H1 (cell line): ENCODE measurements at regions not wholly inside any gene's neighbourhood (a gene's known extent, or its start where the extent isn't known, plus 50 kb on each side); places are given as distances from the start of the nearest gene placed in this dataset.
"Not testable (repeated sequence)": the region's sequence is repeated elsewhere in the genome, so short reads cannot be mapped to it uniquely, and the experiment has no call there.

Source experiments
- CTCF ChIA-PET: fragments of 300-600 bp; sonication (Branson Sonifier 250); formaldehyde crosslinking; loops from one replicate; lab custom pipeline; 2021; ENCODE audit not compliant: partially characterized antibody; lab: Charles Lee
- POLR2A ChIA-PET: fragments of 300-600 bp; sonication (Branson Sonifier 250); formaldehyde crosslinking; loops from one replicate; lab custom pipeline; 2021; ENCODE audit warnings: inconsistent platforms; ENCODE audit not compliant: partially characterized antibody; lab: Charles Lee
- DNase-seq, 2 experiments: peaks; one replicate each; pipeline versions ENCODE4 v3.0.0 to v3.0.0-alpha.2; 2010 to 2022; ENCODE audit warnings: low spot score in 2 of 2, low read depth in 1 of 2, mixed read lengths in 1 of 2
- FAIRE-seq: peaks from 2 replicates; lab custom pipeline; 2011; peaks lifted over from hg19 to GRCh38; lab: Jason Lieb, UNC
- H2AFZ ChIP-seq: 2 replicates; pipeline ENCODE4 v1.8.1; 2012; ENCODE audit warnings: low read length, inconsistent platforms
- H2AK5ac ChIP-seq: 2 replicates; pipeline ENCODE4 v1.6.1; 2013; ENCODE audit warnings: low read depth, low read length
- H2BK120ac ChIP-seq: replicated peaks from 2 replicates; pipeline ENCODE3; 2013; ENCODE audit warnings: low read depth, low read length, inconsistent platforms
- H2BK12ac ChIP-seq: 2 replicates; pipeline ENCODE4 v1.6.1; 2013; ENCODE audit warnings: low read depth, low read length
- H2BK15ac ChIP-seq: 2 replicates; pipeline ENCODE4 v1.6.1; 2013; ENCODE audit warnings: low read length
- H2BK20ac ChIP-seq: 2 replicates; pipeline ENCODE4 v1.6.1; 2013; ENCODE audit warnings: low read length
- H2BK5ac ChIP-seq: 2 replicates; pipeline ENCODE4 v1.6.1; 2013; ENCODE audit warnings: low read depth, low read length
- H3K14ac ChIP-seq: 2 replicates; pipeline ENCODE4 v1.6.1; 2013; ENCODE audit warnings: inconsistent platforms; ENCODE audit not compliant: insufficient read length
- H3K18ac ChIP-seq: 2 replicates; pipeline ENCODE4 v1.6.1; 2013; ENCODE audit warnings: low read length; ENCODE audit errors: extremely low read depth
- H3K23ac ChIP-seq: 2 replicates; pipeline ENCODE4 v1.6.1; 2013; ENCODE audit warnings: inconsistent platforms; ENCODE audit not compliant: insufficient read length
- H3K23me2 ChIP-seq: 2 replicates; pipeline ENCODE4 v1.6.1; 2013; ENCODE audit warnings: low read depth, low read length
- H3K27ac ChIP-seq: 2 replicates; pipeline ENCODE4 v1.6.1; 2011; ENCODE audit warnings: low read depth, low read length, inconsistent platforms
- H3K27me3 ChIP-seq, 4 experiments: replicated peaks in 1 of 4; 1 replicate in 1 of 4; 2 replicates in 3 of 4; pipeline versions ENCODE4 v1.6.1 to v1.8.1; 2011 to 2013; ENCODE audit warnings: low read length in 3 of 4, mild to moderate bottlenecking in 3 of 4, inconsistent platforms in 2 of 4, mixed read lengths in 2 of 4, moderate library complexity in 1 of 4; ENCODE audit not compliant: control insufficient read depth in 3 of 4, insufficient read depth in 3 of 4; ENCODE audit errors: extremely low read depth in 1 of 4
- H3K36me3 ChIP-seq, 4 experiments: 2 replicates each; pipeline versions ENCODE4 v1.6.1 to v1.8.1; 2011 to 2013; ENCODE audit warnings: mild to moderate bottlenecking in 4 of 4, low read length in 3 of 4, moderate library complexity in 2 of 4, control low read depth in 1 of 4, inconsistent platforms in 1 of 4; ENCODE audit not compliant: insufficient read depth in 4 of 4, control insufficient read depth in 2 of 4
- H3K4ac ChIP-seq: replicated peaks from 2 replicates; pipeline ENCODE3; 2013; ENCODE audit warnings: low read length, low read depth, mixed read lengths, inconsistent platforms; ENCODE audit not compliant: insufficient read length
- H3K4me1 ChIP-seq, 4 experiments: replicated peaks in 1 of 4; 1 replicate in 1 of 4; 2 replicates in 3 of 4; pipeline versions ENCODE4 v1.6.1 to v1.8.1; 2011 to 2013; ENCODE audit warnings: low read length in 3 of 4, inconsistent platforms in 2 of 4, mixed read lengths in 1 of 4; ENCODE audit not compliant: insufficient read depth in 4 of 4, control insufficient read depth in 3 of 4
- H3K4me2 ChIP-seq, 2 experiments: 2 replicates each; pipeline versions ENCODE4 v1.6.1 to v1.8.1; 2011 to 2013; ENCODE audit warnings: low read depth in 2 of 2, low read length in 2 of 2, control low read depth in 1 of 2, inconsistent platforms in 1 of 2, mild to moderate bottlenecking in 1 of 2; ENCODE audit not compliant: insufficient read depth in 1 of 2
- H3K4me3 ChIP-seq, 4 experiments: fragments of 200-600, 300-600 bp in 1 of 4; sonication (generic), shearing (Covaris generic), sonication (Bioruptor Twin) in 1 of 4; 2 replicates each; pipeline versions ENCODE4 v1.5.1 to v1.8.1; 2011 to 2016; ENCODE audit warnings: low read length in 4 of 4, low read depth in 3 of 4, control low read depth in 2 of 4, inconsistent platforms in 2 of 4, mild to moderate bottlenecking in 2 of 4, mixed read lengths in 1 of 4, moderate library complexity in 1 of 4; ENCODE audit not compliant: insufficient read depth in 2 of 4; ENCODE audit errors: extremely low read depth in 1 of 4
- H3K56ac ChIP-seq: replicated peaks from 2 replicates; pipeline ENCODE3; 2013; ENCODE audit warnings: low read depth, mild to moderate bottlenecking, mixed read lengths, low read length, inconsistent platforms; ENCODE audit not compliant: insufficient read length
- H3K79me1 ChIP-seq: 2 replicates; pipeline ENCODE4 v1.6.1; 2013; ENCODE audit warnings: low read depth, low read length, control low read depth
- H3K79me2 ChIP-seq, 2 experiments: 2 replicates each; pipeline versions ENCODE4 v1.6.1 to v1.8.1; 2012 to 2013; ENCODE audit warnings: low read length in 2 of 2, mild to moderate bottlenecking in 2 of 2, inconsistent platforms in 1 of 2; ENCODE audit not compliant: insufficient read depth in 2 of 2, control insufficient read depth in 1 of 2
- H3K9ac ChIP-seq, 4 experiments: replicated peaks in 1 of 4; 1 replicate in 1 of 4; 2 replicates in 3 of 4; pipeline versions ENCODE4 v1.6.1 to v1.8.1; 2011 to 2013; ENCODE audit warnings: low read depth in 3 of 4, low read length in 3 of 4, control low read depth in 2 of 4, mild to moderate bottlenecking in 2 of 4, moderate library complexity in 2 of 4, inconsistent platforms in 1 of 4; ENCODE audit errors: extremely low read depth in 1 of 4
- H3K9me3 ChIP-seq, 2 experiments: 2 replicates each; pipeline versions ENCODE4 v1.6.1 to v1.8.1; 2012 to 2013; ENCODE audit warnings: mild to moderate bottlenecking in 2 of 2, moderate library complexity in 2 of 2, control low read depth in 1 of 2, inconsistent platforms in 1 of 2, low read depth in 1 of 2, low read length in 1 of 2, mixed read lengths in 1 of 2; ENCODE audit not compliant: insufficient read depth in 2 of 2
- H4K20me1 ChIP-seq, 2 experiments: replicated peaks in 1 of 2; 2 replicates each; pipeline versions ENCODE3 to v1.8.1; 2011 to 2013; ENCODE audit warnings: inconsistent platforms in 2 of 2, low read length in 2 of 2, mild to moderate bottlenecking in 1 of 2; ENCODE audit not compliant: insufficient read depth in 2 of 2, control insufficient read depth in 1 of 2
- H4K5ac ChIP-seq: 2 replicates; pipeline ENCODE4 v1.6.1; 2013; ENCODE audit warnings: low read length, low read depth, mixed read lengths, inconsistent platforms; ENCODE audit not compliant: insufficient read length
- H4K8ac ChIP-seq: 2 replicates; pipeline ENCODE4 v1.8.0; 2013; ENCODE audit warnings: mild to moderate bottlenecking, moderate library complexity, low read length, inconsistent platforms; ENCODE audit not compliant: insufficient read depth; ENCODE audit errors: extremely low read depth
- H4K91ac ChIP-seq: replicated peaks from 2 replicates; pipeline ENCODE3; 2013; ENCODE audit warnings: low read length, mixed read lengths, inconsistent platforms; ENCODE audit not compliant: insufficient read length
- POLR2A ChIP-seq, 2 experiments: IDR thresholded peaks; 1 replicate in 1 of 2; 2 replicates in 1 of 2; pipeline ENCODE4 v1.6.1; 2011; ENCODE audit warnings: low read depth in 2 of 2, low read length in 2 of 2, mild to moderate bottlenecking in 2 of 2; ENCODE audit errors: control extremely low read depth in 1 of 2
- POU5F1 ChIP-seq: IDR thresholded peaks from 2 replicates; pipeline ENCODE4 v1.6.1; 2011; ENCODE audit warnings: low read depth, mild to moderate bottlenecking, low read length, moderate library complexity
- SRF ChIP-seq: IDR thresholded peaks from 2 replicates; pipeline ENCODE4 v1.6.1; 2011; ENCODE audit warnings: mild to moderate bottlenecking, low read depth, low read length, moderate library complexity
- WGBS, 2 experiments: shearing (Covaris generic) in 1 of 2; methylation state at CpG; one replicate each; pipeline versions ENCODE4 v1.1.6 to v1.1.7; 2013 to 2015; ENCODE audit warnings: low lambda C conversion rate in 2 of 2, mixed read lengths in 2 of 2, inconsistent platforms in 1 of 2, low coverage in 1 of 2, missing lambda C conversion rate in 1 of 2; ENCODE audit not compliant: insufficient replicate concordance in 2 of 2, insufficient coverage in 1 of 2, insufficient read length in 1 of 2; ENCODE audit errors: extremely low coverage in 1 of 2, missing lambda C conversion rate in 1 of 2; 5-methylcytosine and 5-hydroxymethylcytosine counted together

- H4K20me1 ChIP-seq: no peaks in the 10 kb centered on the region
- H3K56ac ChIP-seq: no peak overlapping the region
- no peaks in the 10 kb centered on the region for H3K9me3 ChIP-seq
- H4K91ac ChIP-seq: no peak overlapping the region
- no peak for FAIRE-seq
- H3K4me1 ChIP-seq: no peaks in the 10 kb centered on the region
- no peak overlapping the region for H4K8ac ChIP-seq
- POLR2A ChIA-PET: no interaction called here
- no peaks in the 10 kb centered on the region for H3K27me3 ChIP-seq
- no peak overlapping the region for H2BK12ac ChIP-seq
- no peak overlapping the region for H3K4me2 ChIP-seq
- H2BK120ac ChIP-seq: no peak overlapping the region
- no peak overlapping the region for H2AFZ ChIP-seq
- no peak overlapping the region for H3K4ac ChIP-seq
- H2BK15ac ChIP-seq: no peak overlapping the region
- no peak for TF ChIP-seq SRF
- TF ChIP-seq POLR2A (IDR thresholded peaks at IDR 0.05; ENCODE audit: control extremely low read depth in 1 of 2, low read depth in 2 of 2, low read length in 2 of 2): no peak
- TF ChIP-seq POU5F1: no peak
- TF ChIP-seq, all 59 proteins: peak for 0
- Histone ChIP-seq H3K4me3 (no peak overlapping the region), H3K23me2 (no peaks in the 10 kb centered on the region), H3K23ac (no peak overlapping the region), H3K27ac (no peak overlapping the region), H2AK5ac (no peak overlapping the region), H3K36me3 (no peaks in the 10 kb centered on the region), H2BK5ac (no peak overlapping the region), H3K18ac (no peak overlapping the region), H3K14ac (no peak overlapping the region), H3K79me1 (no peaks in the 10 kb centered on the region), H4K5ac (no peak overlapping the region), H3K79me2 (no peaks in the 10 kb centered on the region), H3K9ac (no peak overlapping the region), H2BK20ac (no peak overlapping the region)
- CTCF ChIA-PET: no interaction called here
- DNase-seq: no peak
- WGBS, 2 experiments: 91% methylated on average over 5 of the region's 5 CpGs; no CpG with 5 or more reads in 1 of the 2 experiments
These were observed 269.8 kb upstream of the POU1F1 start for GRCh38 chr3:87546216-87546615.

GRCh38 chr3:87543408-87543807 lies 267.0 kb upstream of the POU1F1 start:
- H3K4me1 ChIP-seq, H3K14ac ChIP-seq, CTCF ChIA-PET, H4K91ac ChIP-seq, H3K23me2 ChIP-seq, H2BK12ac ChIP-seq, POLR2A ChIA-PET, DNase-seq, H3K27me3 ChIP-seq, H3K9me3 ChIP-seq, H4K5ac ChIP-seq, H3K56ac ChIP-seq, H2BK5ac ChIP-seq, H3K79me2 ChIP-seq, H3K18ac ChIP-seq, H3K27ac ChIP-seq, H3K4me2 ChIP-seq, H2BK120ac ChIP-seq, H2AK5ac ChIP-seq, H2BK15ac ChIP-seq, H3K9ac ChIP-seq, FAIRE-seq, H3K4ac ChIP-seq, H3K4me3 ChIP-seq, H3K79me1 ChIP-seq, H2AFZ ChIP-seq, H4K20me1 ChIP-seq, H4K8ac ChIP-seq, H2BK20ac ChIP-seq, H3K36me3 ChIP-seq, H3K23ac ChIP-seq: not testable (repeated sequence)
- WGBS, 2 experiments: 90% methylated on average over 2 of the region's 2 CpGs; no CpG with 5 or more reads in 1 of the 2 experiments
